ENCODE measurements at regions not wholly inside any gene's neighbourhood (a gene's known extent, or its start where the extent isn't known, plus 50 kb on each side); places are given as distances from the start of the nearest gene placed in this dataset.

- H3K4me1 ChIP-seq (ENCODE audit: control insufficient read depth, insufficient read depth, low read length): no peaks in the 10 kb centered on the region
- H3K27me3 ChIP-seq (ENCODE audit: control insufficient read depth, insufficient read depth, low read length): no peaks in the 10 kb centered on the region
- no peak overlapping the region for H3K4me3 ChIP-seq (ENCODE audit: low read length)
- H3K36me3 ChIP-seq (ENCODE audit: control insufficient read depth, insufficient read depth, low read length): no peaks in the 10 kb centered on the region
- peaks cover 4% of the 10 kb centered on the region for H3K9me3 ChIP-seq (replicated peaks; ENCODE audit: control insufficient read depth, low read depth, low read length)
- 69% methylated on average over 2 of the region's 4 CpGs for WGBS (ENCODE audit: insufficient coverage)
- H3K27ac ChIP-seq (ENCODE audit: low read length): no peak overlapping the region
- no peak for DNase-seq
Observed at GRCh38 chr5:107067395-107067794, 603.3 kb downstream of the EFNA5 start.

DNA sequence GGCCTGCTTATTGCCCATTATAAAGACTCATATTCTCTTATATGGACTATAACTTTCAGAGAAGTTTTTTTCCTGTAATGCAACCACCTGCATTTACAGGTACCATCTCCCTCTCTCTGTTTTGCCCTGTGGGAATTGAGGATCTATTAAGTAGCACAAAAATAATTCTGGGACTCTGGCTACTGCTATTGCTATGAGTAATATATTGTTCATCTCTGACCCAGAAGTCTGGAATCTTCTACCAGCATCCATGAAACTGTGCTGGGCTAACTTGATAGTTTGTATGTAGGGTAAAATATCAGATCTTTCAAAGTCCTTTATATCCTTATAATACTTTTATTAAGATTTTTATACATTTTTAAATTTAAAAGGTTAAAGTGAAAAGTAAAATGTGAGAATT is 607.2 kb downstream of the EFNA5 start:
- no peak overlapping the region for H3K27ac ChIP-seq (ENCODE audit: low read length)
- H3K36me3 ChIP-seq (ENCODE audit: control insufficient read depth, insufficient read depth, low read length): no peaks in the 10 kb centered on the region
- H3K27me3 ChIP-seq (ENCODE audit: control insufficient read depth, insufficient read depth, low read length): no peaks in the 10 kb centered on the region
- H3K9me3 ChIP-seq (replicated peaks; ENCODE audit: control insufficient read depth, low read depth, low read length): no peaks in the 10 kb centered on the region
- no peak overlapping the region for H3K4me3 ChIP-seq (ENCODE audit: low read length)
- no peak for DNase-seq
- no peaks in the 10 kb centered on the region for H3K4me1 ChIP-seq (ENCODE audit: control insufficient read depth, insufficient read depth, low read length)

DNA sequence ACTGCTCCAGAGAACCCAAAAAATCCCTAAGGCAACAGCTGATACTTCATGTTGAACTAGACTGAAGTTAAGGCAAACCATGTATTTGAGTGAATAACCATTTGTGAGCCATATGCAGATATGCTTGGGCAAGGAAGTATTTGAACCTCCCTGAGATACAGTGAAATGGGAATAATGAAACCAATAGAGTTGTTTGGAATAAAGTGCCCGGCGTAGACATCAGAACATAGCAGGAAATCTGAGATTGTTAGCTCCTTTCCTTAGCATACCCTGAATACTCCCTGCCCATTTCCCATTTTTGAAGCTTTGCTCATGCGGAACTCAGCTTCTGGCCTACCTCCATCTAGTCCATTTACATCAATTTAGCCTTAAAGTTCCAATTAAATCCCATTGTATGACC is 611.9 kb downstream of the EFNA5 start:
- Histone ChIP-seq H3K9me3 (replicated peaks; ENCODE audit: control insufficient read depth, low read depth, low read length) (no peaks in the 10 kb centered on the region), H3K4me3 (ENCODE audit: low read length) (no peak overlapping the region), H3K36me3 (ENCODE audit: control insufficient read depth, insufficient read depth, low read length) (no peaks in the 10 kb centered on the region), H3K27ac (ENCODE audit: low read length) (no peak overlapping the region), H3K4me1 (ENCODE audit: control insufficient read depth, insufficient read depth, low read length) (no peaks in the 10 kb centered on the region), H3K27me3 (ENCODE audit: control insufficient read depth, insufficient read depth, low read length) (no peaks in the 10 kb centered on the region)
- 100% methylated on average over 1 of the region's 3 CpGs for WGBS (ENCODE audit: insufficient coverage)
- DNase-seq: no peak

- Histone ChIP-seq H3K9me3 (replicated peaks; ENCODE audit: control insufficient read depth, low read depth, low read length) (no peaks in the 10 kb centered on the region), H3K27ac (ENCODE audit: low read length) (no peak overlapping the region), H3K4me3 (ENCODE audit: low read length) (no peak overlapping the region), H3K27me3 (ENCODE audit: control insufficient read depth, insufficient read depth, low read length) (no peaks in the 10 kb centered on the region), H3K4me1 (ENCODE audit: control insufficient read depth, insufficient read depth, low read length) (no peaks in the 10 kb centered on the region), H3K36me3 (ENCODE audit: control insufficient read depth, insufficient read depth, low read length) (no peaks in the 10 kb centered on the region)
- DNase-seq: no peak
- no CpG with 5 or more reads among the region's 1 CpG for WGBS (ENCODE audit: insufficient coverage)
Observed at GRCh38 chr5:107058235-107058634, 612.5 kb downstream of the EFNA5 start.

GRCh38 chr5:107056278-107056677 is 614.5 kb downstream of the EFNA5 start:
- WGBS (ENCODE audit: insufficient coverage): 100% methylated on average over 1 of the region's 2 CpGs
- no peak for DNase-seq
- Histone ChIP-seq H3K27ac (ENCODE audit: low read length) (no peak overlapping the region), H3K27me3 (ENCODE audit: control insufficient read depth, insufficient read depth, low read length) (no peaks in the 10 kb centered on the region), H3K4me3 (ENCODE audit: low read length) (no peak overlapping the region), H3K4me1 (ENCODE audit: control insufficient read depth, insufficient read depth, low read length) (no peaks in the 10 kb centered on the region), H3K36me3 (ENCODE audit: control insufficient read depth, insufficient read depth, low read length) (no peaks in the 10 kb centered on the region), H3K9me3 (replicated peaks; ENCODE audit: control insufficient read depth, low read depth, low read length) (no peaks in the 10 kb centered on the region)

GRCh38 chr5:107047048-107047447 is 623.7 kb downstream of the EFNA5 start:
- no peaks in the 10 kb centered on the region for H3K9me3 ChIP-seq (replicated peaks; ENCODE audit: control insufficient read depth, low read depth, low read length)
- H3K36me3 ChIP-seq (ENCODE audit: control insufficient read depth, insufficient read depth, low read length): no peaks in the 10 kb centered on the region
- DNase-seq: no peak
- no CpG with 5 or more reads among the region's 2 CpGs for WGBS (ENCODE audit: insufficient coverage)
- no peak overlapping the region for H3K27ac ChIP-seq (ENCODE audit: low read length)
- H3K27me3 ChIP-seq (ENCODE audit: control insufficient read depth, insufficient read depth, low read length): no peaks in the 10 kb centered on the region
- H3K4me1 ChIP-seq (ENCODE audit: control insufficient read depth, insufficient read depth, low read length): no peaks in the 10 kb centered on the region
- no peak overlapping the region for H3K4me3 ChIP-seq (ENCODE audit: low read length)

DNA sequence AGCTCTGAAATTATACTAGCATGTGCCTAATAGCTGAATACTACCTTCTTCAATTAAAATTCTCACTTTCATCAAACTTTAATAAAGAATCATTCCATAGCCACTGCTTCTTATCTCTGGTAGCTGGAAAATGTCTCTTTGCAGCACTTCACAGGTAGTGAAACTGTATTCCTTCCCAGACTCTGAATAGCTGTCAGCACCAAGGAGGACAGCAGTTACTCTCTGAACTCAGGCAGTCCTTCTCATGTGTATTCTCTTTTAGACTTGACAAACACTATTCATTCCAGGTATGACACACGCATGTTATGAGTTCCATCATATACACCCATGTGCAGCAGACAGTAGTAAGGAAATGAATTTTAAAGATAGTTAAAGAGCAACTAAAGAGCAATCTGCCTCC is 627.1 kb downstream of the EFNA5 start:
- WGBS (ENCODE audit: insufficient coverage): no CpG with 5 or more reads among the region's 1 CpG
- H3K4me3 ChIP-seq (ENCODE audit: low read length): no peak overlapping the region
- H3K27ac ChIP-seq (ENCODE audit: low read length): no peak overlapping the region
- no peaks in the 10 kb centered on the region for H3K4me1 ChIP-seq (ENCODE audit: control insufficient read depth, insufficient read depth, low read length)
- no peak for DNase-seq
- no peaks in the 10 kb centered on the region for H3K9me3 ChIP-seq (replicated peaks; ENCODE audit: control insufficient read depth, low read depth, low read length)
- H3K27me3 ChIP-seq (ENCODE audit: control insufficient read depth, insufficient read depth, low read length): no peaks in the 10 kb centered on the region
- no peaks in the 10 kb centered on the region for H3K36me3 ChIP-seq (ENCODE audit: control insufficient read depth, insufficient read depth, low read length)

- H3K36me3 ChIP-seq (ENCODE audit: control insufficient read depth, insufficient read depth, low read length): no peaks in the 10 kb centered on the region
- no peaks in the 10 kb centered on the region for H3K4me1 ChIP-seq (ENCODE audit: control insufficient read depth, insufficient read depth, low read length)
- H3K27me3 ChIP-seq (ENCODE audit: control insufficient read depth, insufficient read depth, low read length): no peaks in the 10 kb centered on the region
- no peaks in the 10 kb centered on the region for H3K9me3 ChIP-seq (replicated peaks; ENCODE audit: control insufficient read depth, low read depth, low read length)
- DNase-seq: no peak
- no peak overlapping the region for H3K4me3 ChIP-seq (ENCODE audit: low read length)
- H3K27ac ChIP-seq (ENCODE audit: low read length): no peak overlapping the region
Observed at GRCh38 chr5:107040907-107041306, 629.8 kb downstream of the EFNA5 start.

DNA sequence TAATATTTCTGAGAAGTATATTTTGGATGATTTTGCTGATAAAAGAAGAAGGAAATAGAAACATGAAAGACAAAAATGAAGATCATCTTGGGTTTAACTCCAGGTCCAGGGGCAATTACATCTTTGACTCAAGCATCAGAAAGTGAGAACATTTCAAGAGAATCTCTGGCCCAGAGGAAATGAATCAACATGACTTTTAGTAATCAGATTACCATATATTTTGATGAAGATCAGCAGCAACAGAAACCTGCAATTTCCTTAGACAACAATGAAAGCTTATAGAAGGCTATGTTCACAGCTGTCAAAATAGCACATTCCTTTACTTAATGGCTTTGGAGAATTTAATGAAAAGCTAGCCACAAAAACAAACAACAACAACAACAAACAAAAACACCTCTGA is 638.1 kb downstream of the EFNA5 start:
- no peak for DNase-seq
- Histone ChIP-seq H3K36me3 (ENCODE audit: control insufficient read depth, insufficient read depth, low read length) (no peaks in the 10 kb centered on the region), H3K27ac (ENCODE audit: low read length) (no peak overlapping the region), H3K4me3 (ENCODE audit: low read length) (no peak overlapping the region), H3K9me3 (replicated peaks; ENCODE audit: control insufficient read depth, low read depth, low read length) (no peaks in the 10 kb centered on the region), H3K27me3 (ENCODE audit: control insufficient read depth, insufficient read depth, low read length) (no peaks in the 10 kb centered on the region), H3K4me1 (ENCODE audit: control insufficient read depth, insufficient read depth, low read length) (no peaks in the 10 kb centered on the region)

GRCh38 chr5:107028938-107029337 is 641.8 kb downstream of the EFNA5 start:
- no peaks in the 10 kb centered on the region for H3K36me3 ChIP-seq (ENCODE audit: control insufficient read depth, insufficient read depth, low read length)
- DNase-seq: no peak

GRCh38 chr5:107025712-107026497 is 644.8 kb downstream of the EFNA5 start:
- H3K36me3 ChIP-seq (ENCODE audit: control insufficient read depth, insufficient read depth, low read length): no peaks in the 10 kb centered on the region
- H3K4me1 ChIP-seq (ENCODE audit: control insufficient read depth, insufficient read depth, low read length): no peaks in the 10 kb centered on the region
- H3K9me3 ChIP-seq (replicated peaks; ENCODE audit: control insufficient read depth, low read depth, low read length): no peaks in the 10 kb centered on the region
- no peak overlapping the region for H3K27ac ChIP-seq (ENCODE audit: low read length)
- no peak for DNase-seq
- WGBS (ENCODE audit: insufficient coverage): no CpG with 5 or more reads among the region's 3 CpGs
- H3K27me3 ChIP-seq (ENCODE audit: control insufficient read depth, insufficient read depth, low read length): no peaks in the 10 kb centered on the region
- H3K4me3 ChIP-seq (ENCODE audit: low read length): no peak overlapping the region

More at GRCh38 chr5:107028938-107029337, 641.8 kb downstream of the EFNA5 start:
- H3K4me1 ChIP-seq (ENCODE audit: control insufficient read depth, insufficient read depth, low read length): no peaks in the 10 kb centered on the region
- no peaks in the 10 kb centered on the region for H3K27me3 ChIP-seq (ENCODE audit: control insufficient read depth, insufficient read depth, low read length)
- WGBS (ENCODE audit: insufficient coverage): no CpG with 5 or more reads among the region's 2 CpGs
- no peak overlapping the region for H3K27ac ChIP-seq (ENCODE audit: low read length)
- no peaks in the 10 kb centered on the region for H3K9me3 ChIP-seq (replicated peaks; ENCODE audit: control insufficient read depth, low read depth, low read length)
- H3K4me3 ChIP-seq (ENCODE audit: low read length): no peak overlapping the region

Data from muscle of leg (tissue), 3 donors.